Mesothelial cell of epicardium (in vitro differentiated cells): ENCODE measurements at regions not wholly inside any gene's neighbourhood (a gene's known extent, or its start where the extent isn't known, plus 50 kb on each side); places are given as distances from the start of the nearest gene placed in this dataset.

ENCODE experiments used
- DNase-seq, 2 experiments: peaks; one replicate each; pipeline ENCODE4 v3.0.0; 2021; ENCODE audit warnings: low spot score in 2 of 2; ENCODE audit not compliant: unreplicated experiment in 2 of 2
- H3K27ac Mint-ChIP-seq: 2 replicates; pipeline ENCODE4 v1.8.0; 2021; ENCODE audit warnings: mixed read lengths
- H3K27me3 Mint-ChIP-seq: 2 replicates; pipeline ENCODE4 v1.8.0; 2021; ENCODE audit warnings: low read depth, mixed read lengths
- H3K36me3 Mint-ChIP-seq: 2 replicates; pipeline ENCODE4 v1.8.0; 2021; ENCODE audit warnings: mixed read lengths
- H3K4me1 Mint-ChIP-seq: 2 replicates; pipeline ENCODE4 v1.8.0; 2021; ENCODE audit warnings: mixed read lengths
- H3K4me3 Mint-ChIP-seq: 2 replicates; pipeline ENCODE4 v1.8.0; 2021; ENCODE audit warnings: mild to moderate bottlenecking, moderate library complexity, mixed read lengths
- H3K9me3 Mint-ChIP-seq: 2 replicates; pipeline ENCODE4 v1.8.0; 2021; ENCODE audit warnings: mixed read lengths
- CTCF ChIP-seq: fragments of 200-600 bp; sonication (generic); IDR thresholded peaks from one replicate; pipeline ENCODE4 v1.5.0; 2021; ENCODE audit warnings: antibody characterized with exemption; ENCODE audit not compliant: unreplicated experiment

GRCh38 chr1:186736971-186737685 is 56.9 kb upstream of the PTGS2 start:
- no peaks in the 10 kb centered on the region for H3K9me3 Mint-ChIP-seq
- TF ChIP-seq CTCF: no peak
- peaks cover 1% of the 10 kb centered on the region for H3K27me3 Mint-ChIP-seq
- no peak for DNase-seq
- H3K4me3 Mint-ChIP-seq: no peak overlapping the region
- H3K4me1 Mint-ChIP-seq: peaks cover 20% of the 10 kb centered on the region
- no peak overlapping the region for H3K27ac Mint-ChIP-seq
- H3K36me3 Mint-ChIP-seq: no peaks in the 10 kb centered on the region

- H3K4me1 Mint-ChIP-seq: peaks cover 20% of the 10 kb centered on the region
- no peaks in the 10 kb centered on the region for H3K9me3 Mint-ChIP-seq
- no peak for TF ChIP-seq CTCF
- DNase-seq: no peak
- no peaks in the 10 kb centered on the region for H3K36me3 Mint-ChIP-seq
- H3K27ac Mint-ChIP-seq: no peak overlapping the region
- no peak overlapping the region for H3K4me3 Mint-ChIP-seq
- H3K27me3 Mint-ChIP-seq: peaks cover 2% of the 10 kb centered on the region
Observed at GRCh38 chr1:186735463-186735862, 55.2 kb upstream of the PTGS2 start.

GRCh38 chr1:186730951-186731729 is 50.9 kb upstream of the PTGS2 start:
- Mint-ChIP-seq H3K27ac (no peak overlapping the region), H3K36me3 (peaks cover 2% of the 10 kb centered on the region), H3K4me3 (no peak overlapping the region), H3K27me3 (peaks cover 2% of the 10 kb centered on the region), H3K9me3 (peaks cover 27% of the 10 kb centered on the region), H3K4me1 (no peaks in the 10 kb centered on the region)
- no peak for TF ChIP-seq CTCF
- no peak for DNase-seq
